GM08714 (cell line): ENCODE measurements at regions not wholly inside any gene's neighbourhood (a gene's known extent, or its start where the extent isn't known, plus 50 kb on each side); places are given as distances from the start of the nearest gene placed in this dataset.

ENCODE experiments used
- H3K4me3 ChIP-seq: fragments of 200-500 bp; sonication (Bioruptor generic); 2 replicates; pipeline ENCODE4 v1.5.1; 2014; ENCODE audit warnings: mild to moderate bottlenecking, low read length, inconsistent platforms
- ZNF274 ChIP-seq: IDR thresholded peaks from 2 replicates; pipeline ENCODE4 v1.6.1; 2012; ENCODE audit warnings: mild to moderate bottlenecking, low read depth, low read length

DNA sequence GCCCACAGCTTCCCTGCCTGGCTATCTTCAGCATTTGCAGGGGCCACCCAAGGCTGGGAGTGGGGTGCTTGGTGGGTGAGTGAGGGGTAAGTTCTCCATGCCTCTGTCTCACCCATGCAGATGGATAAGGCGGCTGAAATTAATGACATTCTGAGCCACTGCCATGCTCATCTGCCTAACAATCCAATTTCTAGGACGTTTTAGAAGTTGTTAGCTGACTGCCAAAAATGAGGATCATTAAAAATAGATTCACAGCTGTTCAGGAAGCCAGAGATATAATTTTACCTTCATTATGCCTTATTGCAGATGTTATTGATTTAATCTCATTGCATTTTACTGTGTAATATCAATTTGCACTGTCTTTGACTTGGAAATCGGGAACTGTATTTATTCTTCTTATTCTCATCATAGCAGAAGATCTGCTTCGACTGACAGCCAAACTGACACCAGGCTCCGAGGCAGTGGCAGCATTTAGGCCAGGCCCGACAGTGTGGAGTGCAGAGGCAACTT is 334.4 kb upstream of the NPVF start:
- H3K4me3 ChIP-seq, result no peak overlapping the region
- TF ChIP-seq ZNF274, result no peak

DNA sequence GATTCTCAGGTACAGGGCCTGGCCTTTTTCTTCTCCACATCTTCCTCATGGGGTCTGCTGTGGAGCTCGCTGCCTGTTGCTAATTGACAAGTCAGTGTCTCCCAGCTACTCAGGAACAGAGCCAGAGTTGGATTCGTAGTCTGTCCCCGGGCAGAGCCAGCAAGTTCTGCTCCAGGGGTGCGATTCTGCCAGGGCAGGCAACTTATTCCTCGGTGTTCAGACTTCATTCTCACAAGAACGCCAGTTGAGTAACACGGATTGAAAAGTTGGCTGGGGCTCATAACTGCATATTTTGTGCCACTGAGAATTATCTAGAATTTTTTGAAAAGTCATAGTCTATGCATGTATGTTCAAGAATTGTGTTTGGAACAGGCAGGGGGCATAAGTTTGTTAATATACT is 336.7 kb upstream of the NPVF start:
- no peak for TF ChIP-seq ZNF274
- H3K4me3 ChIP-seq, result no peak overlapping the region

DNA sequence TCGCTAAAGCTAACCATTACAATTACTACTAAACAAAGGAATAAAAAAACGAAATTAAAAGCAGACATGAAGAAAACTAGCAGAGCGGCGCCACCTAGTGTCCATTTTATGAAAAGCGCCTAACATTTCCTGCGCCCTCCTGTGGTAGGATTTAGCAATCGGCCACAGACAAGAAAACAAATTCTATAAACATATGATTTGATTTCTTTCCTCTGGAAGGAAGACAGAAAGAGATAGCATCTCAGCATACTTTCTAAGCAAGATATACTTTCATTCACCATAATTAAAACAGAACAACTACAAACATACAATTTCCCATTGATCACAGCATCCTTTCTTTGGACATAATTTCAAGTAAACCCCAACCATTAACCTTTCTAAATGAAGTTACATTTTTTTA is 337.7 kb upstream of the NPVF start:
- no peak overlapping the region for H3K4me3 ChIP-seq
- TF ChIP-seq ZNF274, result no peak

DNA sequence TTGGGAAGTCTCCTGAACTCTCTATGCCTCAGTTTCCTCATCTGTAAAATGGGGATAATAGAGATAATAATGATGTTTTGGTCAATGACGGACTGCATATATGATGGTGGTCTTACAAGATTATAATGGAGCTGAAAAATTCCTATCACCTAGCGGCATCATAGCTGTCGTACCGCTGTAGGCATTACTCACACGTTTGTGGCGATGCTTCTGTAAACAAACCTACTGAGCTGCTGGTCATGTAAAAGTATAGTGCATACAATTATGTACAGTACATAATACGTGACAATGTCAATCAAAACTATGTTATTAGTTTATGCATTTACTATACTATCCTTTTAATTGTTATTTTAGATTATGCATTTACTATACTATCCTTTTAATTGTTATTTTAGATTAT is 339.1 kb upstream of the NPVF start:
- TF ChIP-seq ZNF274, result no peak
- no peak overlapping the region for H3K4me3 ChIP-seq

DNA sequence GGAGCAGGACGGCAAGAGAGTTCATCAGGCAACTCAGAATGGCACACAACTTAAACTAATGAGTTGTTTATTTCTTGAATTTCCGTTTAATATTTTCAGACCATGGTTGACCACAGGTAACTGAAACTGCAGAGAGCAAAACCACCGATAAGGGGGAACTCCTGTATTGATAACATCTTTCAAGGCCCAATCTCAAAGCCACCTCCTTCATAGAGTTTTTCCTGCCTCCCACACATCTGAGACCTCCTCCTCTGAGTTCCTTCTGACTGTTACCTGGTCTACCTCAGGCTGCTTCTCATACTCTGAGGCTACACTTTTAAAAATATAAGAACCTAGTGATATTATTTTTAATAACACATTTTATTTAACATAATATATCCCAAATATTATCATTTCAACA is 341.5 kb upstream of the NPVF start:
- TF ChIP-seq ZNF274, result no peak
- no peak overlapping the region for H3K4me3 ChIP-seq

DNA sequence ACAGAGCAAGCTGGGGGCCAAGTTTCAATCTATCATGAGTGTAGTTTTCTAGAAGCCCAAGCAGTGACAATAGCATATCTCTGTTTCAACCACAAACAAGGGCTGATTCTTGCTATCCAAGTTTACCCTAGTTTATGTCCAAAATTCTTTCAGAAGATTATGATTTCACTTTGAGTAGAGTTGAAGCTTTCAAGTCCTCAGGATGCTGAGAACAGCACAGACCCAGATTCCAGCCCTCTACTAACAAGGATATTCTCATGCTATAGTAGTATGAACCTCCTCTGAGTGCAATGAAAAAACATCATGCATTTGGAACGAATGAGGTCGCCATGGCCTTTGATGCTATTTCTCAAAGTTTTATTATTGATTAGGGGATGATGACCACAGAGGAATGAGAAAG is 344.1 kb upstream of the NPVF start:
- no peak for TF ChIP-seq ZNF274
- H3K4me3 ChIP-seq, result no peak overlapping the region

DNA sequence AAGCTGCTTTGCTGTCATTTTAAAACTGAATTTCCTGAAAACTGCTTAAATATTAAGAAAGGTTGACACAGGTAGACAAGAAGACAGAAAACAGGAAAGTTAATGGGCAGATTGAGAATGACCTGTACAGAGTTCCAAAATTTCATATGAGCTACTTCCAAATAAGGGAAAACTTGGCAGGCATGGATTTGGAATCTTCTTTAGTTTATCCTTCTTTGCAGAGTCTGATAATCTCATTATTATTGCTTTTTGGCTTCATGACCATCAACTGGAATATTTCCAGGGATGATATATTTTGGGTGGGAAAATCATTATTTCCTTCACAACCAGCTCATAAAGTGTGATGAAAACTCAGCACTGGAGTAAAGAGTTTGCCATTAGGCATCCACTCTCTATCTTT is 346.5 kb upstream of the NPVF start:
- H3K4me3 ChIP-seq, result no peak overlapping the region
- no peak for TF ChIP-seq ZNF274

DNA sequence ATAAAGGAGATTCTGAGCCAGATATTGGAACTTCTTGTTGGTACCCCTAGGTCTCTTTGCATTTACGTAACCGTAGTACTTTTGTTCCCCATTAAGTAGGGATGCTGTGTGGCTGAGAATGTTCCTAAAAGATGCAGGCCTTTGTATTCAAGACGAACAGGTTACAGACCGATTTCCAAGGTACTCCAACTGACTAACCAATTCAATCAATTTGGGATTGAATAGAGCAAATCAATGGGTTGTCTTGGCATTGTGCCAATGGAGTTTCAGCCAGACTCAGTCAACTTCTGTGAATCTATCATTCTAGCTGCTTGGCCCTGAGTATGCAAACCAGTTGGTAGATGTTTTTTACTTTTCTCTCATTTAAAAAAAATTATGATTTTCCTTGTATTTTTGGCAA is 347.3 kb upstream of the NPVF start:
- no peak for TF ChIP-seq ZNF274
- no peak overlapping the region for H3K4me3 ChIP-seq

DNA sequence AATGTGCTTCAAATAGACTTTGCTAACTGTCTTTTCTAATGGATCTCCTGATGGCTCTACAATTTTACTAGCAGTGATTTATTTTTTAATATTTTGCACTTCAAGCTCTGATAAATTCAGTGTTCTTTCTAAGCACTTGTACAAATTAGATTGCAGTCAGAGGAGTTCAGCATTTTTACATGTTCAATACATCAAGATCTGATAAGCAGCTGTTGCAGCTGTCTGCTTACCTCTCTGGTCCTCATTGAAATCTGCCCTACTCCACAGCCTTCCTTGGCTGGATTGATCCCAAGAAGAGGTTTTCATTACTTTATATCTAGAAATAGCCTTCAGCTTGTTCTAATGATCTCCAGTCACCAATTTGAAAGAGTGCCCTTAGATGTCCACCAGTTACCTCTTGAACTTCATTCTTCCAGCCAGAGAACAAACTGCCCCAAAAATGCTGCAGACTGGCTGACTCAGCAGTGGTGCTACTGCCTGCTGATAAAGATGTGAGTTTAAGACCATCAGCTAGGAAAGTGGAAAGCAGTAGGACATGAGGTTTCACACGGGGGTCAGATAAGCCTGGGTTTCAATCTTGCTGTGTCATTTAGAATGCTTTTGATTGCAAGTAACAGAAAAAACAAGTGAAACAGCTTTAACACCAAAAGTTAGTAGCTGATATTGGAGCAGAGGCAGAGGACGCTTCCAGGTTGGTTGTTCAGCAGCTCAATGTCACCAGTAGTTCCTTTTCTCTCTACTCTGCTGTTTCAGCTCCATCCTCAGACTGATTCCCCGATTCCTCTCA is 350.9 kb upstream of the NPVF start:
- TF ChIP-seq ZNF274, result no peak
- no peak overlapping the region for H3K4me3 ChIP-seq

DNA sequence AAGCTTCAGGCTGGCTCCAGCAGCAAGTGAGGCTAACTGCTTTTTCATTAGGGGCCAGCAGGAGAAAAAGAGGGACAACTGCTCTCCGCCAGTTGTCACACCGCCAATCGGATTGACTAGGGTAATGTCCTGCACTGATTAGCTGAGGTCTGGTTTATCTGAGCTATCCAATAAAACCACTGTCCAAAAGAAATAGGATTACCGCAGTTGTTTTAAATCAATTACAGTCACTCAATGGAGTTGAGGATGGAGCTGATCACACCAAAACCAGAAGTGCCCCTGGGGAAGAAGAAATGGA is 351.4 kb upstream of the NPVF start:
- H3K4me3 ChIP-seq, result no peak overlapping the region
- TF ChIP-seq ZNF274, result no peak

DNA sequence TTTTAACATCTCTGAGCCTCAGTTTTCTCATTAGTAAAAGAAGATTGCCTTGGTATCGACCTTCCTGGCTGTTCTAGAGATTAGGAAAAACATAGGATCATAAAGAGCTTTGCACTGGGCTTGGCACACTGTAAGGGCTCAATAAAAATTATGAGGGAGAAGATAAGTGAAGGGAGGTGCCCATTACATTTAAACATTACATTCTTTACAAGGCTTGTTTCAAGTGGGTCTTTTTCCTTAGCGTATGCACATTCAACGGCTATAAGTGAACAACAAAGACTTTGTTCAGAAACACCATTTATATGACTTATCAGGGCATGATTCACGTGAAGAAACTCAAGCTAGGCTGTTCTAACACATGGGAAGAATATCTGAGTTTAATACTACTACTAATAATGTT is 351.9 kb upstream of the NPVF start:
- H3K4me3 ChIP-seq, result no peak overlapping the region
- no peak for TF ChIP-seq ZNF274

DNA sequence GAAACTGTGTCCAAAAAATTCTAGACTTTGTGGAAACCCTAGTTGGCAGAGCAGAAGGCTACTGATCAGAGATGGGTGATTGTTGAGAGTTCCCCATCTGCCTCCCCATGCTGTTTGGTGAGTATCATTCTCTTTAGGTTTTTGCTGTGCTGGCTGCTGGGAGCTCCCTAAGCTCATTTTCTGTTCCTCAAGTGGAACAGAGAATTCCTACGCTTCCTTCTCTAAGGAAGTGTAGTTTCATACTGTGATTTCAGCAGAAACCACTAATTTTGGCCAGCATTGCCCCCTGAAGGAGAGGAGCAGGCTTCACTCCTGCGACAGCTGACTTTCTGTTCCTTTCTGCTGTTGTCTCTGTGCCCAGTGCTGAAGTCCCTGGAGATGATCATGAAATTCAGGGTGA is 355.3 kb upstream of the NPVF start:
- TF ChIP-seq ZNF274, result no peak
- H3K4me3 ChIP-seq, result no peak overlapping the region

DNA sequence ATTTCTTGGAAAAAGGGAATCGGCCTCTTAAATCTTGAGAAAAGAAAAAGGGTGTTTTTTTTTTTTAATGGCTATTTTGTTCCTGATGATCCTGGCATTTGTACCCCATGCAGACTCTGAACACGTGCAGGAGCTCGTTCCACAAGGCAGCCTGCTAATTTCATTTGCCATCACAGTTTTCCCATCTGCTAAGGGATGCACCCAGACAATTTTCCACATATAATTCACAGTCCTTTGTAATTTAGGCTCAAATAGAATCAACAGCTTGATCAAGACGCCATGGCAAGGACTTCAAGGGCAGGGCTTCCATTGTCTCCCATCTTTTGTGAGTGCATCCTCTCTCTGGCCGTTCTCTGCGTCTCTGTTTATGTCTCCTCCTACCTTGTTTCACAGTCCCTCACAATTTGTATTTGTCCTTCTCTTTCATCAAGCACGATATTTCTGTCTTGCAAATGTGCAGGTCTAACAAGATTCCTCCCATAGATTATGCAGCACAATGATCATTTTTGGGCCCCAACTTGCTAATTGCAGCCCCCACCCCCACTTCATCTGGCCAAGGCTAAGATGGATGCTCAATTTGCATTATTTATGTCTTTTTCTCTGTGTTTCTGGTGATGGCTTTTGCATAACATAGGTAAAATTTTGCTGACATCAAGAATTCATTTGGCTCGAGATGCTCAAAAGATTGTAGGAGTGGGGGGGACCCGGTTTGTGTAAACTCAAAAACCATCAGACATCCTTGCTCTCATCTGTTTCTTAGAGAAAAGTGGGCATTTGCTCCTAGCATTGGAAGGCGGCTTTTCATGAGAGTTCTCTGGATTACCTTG is 356.0 kb upstream of the NPVF start:
- H3K4me3 ChIP-seq, result no peak overlapping the region
- no peak for TF ChIP-seq ZNF274

DNA sequence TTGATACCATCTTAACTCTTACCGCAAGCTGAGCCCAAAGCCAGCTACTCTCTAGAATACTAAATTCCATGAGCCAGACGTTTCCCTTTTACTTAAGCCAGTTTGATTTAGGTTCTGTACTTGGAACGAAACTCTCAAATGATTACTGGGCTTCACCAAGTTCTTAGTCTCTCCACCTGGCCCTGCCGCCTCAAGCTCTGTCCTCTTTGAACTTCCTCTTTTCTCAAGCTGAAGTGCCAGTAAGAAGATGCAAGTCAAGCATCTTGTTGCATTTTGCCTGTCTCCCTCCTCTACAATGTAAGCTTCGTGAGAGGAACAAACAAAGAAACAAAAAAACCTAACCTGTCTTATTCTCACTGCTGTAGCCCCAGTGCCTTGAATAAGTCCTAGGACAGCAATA is 358.2 kb upstream of the NPVF start:
- H3K4me3 ChIP-seq, result no peak overlapping the region
- TF ChIP-seq ZNF274, result no peak

DNA sequence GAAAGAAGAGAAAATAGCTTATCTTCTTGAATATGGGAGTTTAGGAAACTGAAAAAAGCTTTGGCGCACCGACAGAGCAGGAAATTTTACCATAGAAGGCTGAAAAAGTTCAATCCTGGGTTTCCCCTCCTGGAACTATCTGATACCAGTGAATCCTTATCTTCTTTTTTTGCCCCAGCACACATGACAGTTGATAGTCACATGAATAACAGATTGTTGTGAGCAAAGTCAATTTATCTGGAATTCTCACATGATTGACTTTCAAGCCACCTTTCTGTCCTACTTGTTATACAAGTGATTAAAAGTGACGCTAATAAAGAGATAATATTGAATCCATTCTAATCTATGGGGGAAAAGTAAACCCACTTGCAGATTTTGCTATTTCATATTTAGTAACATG is 365.8 kb upstream of the NPVF start:
- TF ChIP-seq ZNF274, result no peak

More for the DNA sequence above, 365.8 kb upstream of the NPVF start:
- H3K4me3 ChIP-seq, result no peak overlapping the region
